ENCODE measurements at regions not wholly inside any gene's neighbourhood (a gene's known extent, or its start where the extent isn't known, plus 50 kb on each side); places are given as distances from the start of the nearest gene placed in this dataset.

- TF ChIP-seq POLR2AphosphoS5 (IDR thresholded peaks at IDR 0.05): no peak
- TF ChIP-seq, protein P1, sequence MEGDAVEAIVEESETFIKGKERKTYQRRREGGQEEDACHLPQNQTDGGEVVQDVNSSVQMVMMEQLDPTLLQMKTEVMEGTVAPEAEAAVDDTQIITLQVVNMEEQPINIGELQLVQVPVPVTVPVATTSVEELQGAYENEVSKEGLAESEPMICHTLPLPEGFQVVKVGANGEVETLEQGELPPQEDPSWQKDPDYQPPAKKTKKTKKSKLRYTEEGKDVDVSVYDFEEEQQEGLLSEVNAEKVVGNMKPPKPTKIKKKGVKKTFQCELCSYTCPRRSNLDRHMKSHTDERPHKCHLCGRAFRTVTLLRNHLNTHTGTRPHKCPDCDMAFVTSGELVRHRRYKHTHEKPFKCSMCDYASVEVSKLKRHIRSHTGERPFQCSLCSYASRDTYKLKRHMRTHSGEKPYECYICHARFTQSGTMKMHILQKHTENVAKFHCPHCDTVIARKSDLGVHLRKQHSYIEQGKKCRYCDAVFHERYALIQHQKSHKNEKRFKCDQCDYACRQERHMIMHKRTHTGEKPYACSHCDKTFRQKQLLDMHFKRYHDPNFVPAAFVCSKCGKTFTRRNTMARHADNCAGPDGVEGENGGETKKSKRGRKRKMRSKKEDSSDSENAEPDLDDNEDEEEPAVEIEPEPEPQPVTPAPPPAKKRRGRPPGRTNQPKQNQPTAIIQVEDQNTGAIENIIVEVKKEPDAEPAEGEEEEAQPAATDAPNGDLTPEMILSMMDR (IDR thresholded peaks at IDR 0.05): no peak
- no peak for TF ChIP-seq POLR2A (IDR thresholded peaks at IDR 0.05)
- no peak for TF ChIP-seq EP300 (IDR thresholded peaks at IDR 0.05)
Measured at GRCh38 chr18:14959550-14959949, 211.6 kb downstream of the ANKRD30B start.
